ENCODE measurements at regions not wholly inside any gene's neighbourhood (a gene's known extent, or its start where the extent isn't known, plus 50 kb on each side); places are given as distances from the start of the nearest gene placed in this dataset.
"Not testable (repeated sequence)": the region's sequence is repeated elsewhere in the genome, so short reads cannot be mapped to it uniquely, and the experiment has no call there.

GRCh38 chr1:116819081-116819480, 64.9 kb downstream of the CD2 start:
- no peak for FAIRE-seq

- FAIRE-seq: peak; percentile 36
These were observed 66.1 kb downstream of the CD2 start for GRCh38 chr1:116820369-116820768.

GRCh38 chr1:116821763-116822162, 67.5 kb downstream of the CD2 start:
- FAIRE-seq: no peak

GRCh38 chr1:116824631-116825206, 70.5 kb downstream of the CD2 start:
- FAIRE-seq: no peak

- no peak for FAIRE-seq
These were observed 71.0 kb downstream of the CD2 start for GRCh38 chr1:116825207-116825719.

GRCh38 chr1:116825720-116826438, 71.6 kb downstream of the CD2 start:
- FAIRE-seq: no peak

GRCh38 chr1:116826818-116827606, 72.8 kb downstream of the CD2 start:
- no peak for FAIRE-seq

- no peak for FAIRE-seq
These were observed 73.4 kb downstream of the CD2 start for GRCh38 chr1:116827607-116828105.

- FAIRE-seq: no peak
These were observed 77.3 kb upstream of the PTGFRN start for GRCh38 chr1:116832308-116832931.

- no peak for FAIRE-seq
These were observed 76.7 kb upstream of the PTGFRN start for GRCh38 chr1:116832932-116833578.

- no peak for FAIRE-seq
These were observed 76.0 kb upstream of the PTGFRN start for GRCh38 chr1:116833718-116834117.

- no peak for FAIRE-seq
These were observed 75.1 kb upstream of the PTGFRN start for GRCh38 chr1:116834595-116834994.

GRCh38 chr1:116835161-116835560, 74.6 kb upstream of the PTGFRN start:
- FAIRE-seq: no peak

- no peak for FAIRE-seq
These were observed 73.6 kb upstream of the PTGFRN start for GRCh38 chr1:116836099-116836498.

- FAIRE-seq: no peak
These were observed 68.0 kb upstream of the PTGFRN start for GRCh38 chr1:116841569-116842344.

GRCh38 chr1:116842654-116843053, 67.1 kb upstream of the PTGFRN start:
- FAIRE-seq: no peak

GRCh38 chr1:116844775-116845174, 64.9 kb upstream of the PTGFRN start:
- FAIRE-seq: no peak

- no peak for FAIRE-seq
These were observed 62.5 kb upstream of the PTGFRN start for GRCh38 chr1:116847190-116847589.

GRCh38 chr1:116847688-116848531, 61.8 kb upstream of the PTGFRN start:
- no peak for FAIRE-seq

- FAIRE-seq: no peak
These were observed 59.3 kb upstream of the PTGFRN start for GRCh38 chr1:116850436-116850835.

GRCh38 chr1:116851189-116851588, 58.5 kb upstream of the PTGFRN start:
- FAIRE-seq: not testable (repeated sequence)
